Ecto neural progenitor cell (in vitro differentiated cells): ENCODE measurements at regions not wholly inside any gene's neighbourhood (a gene's known extent, or its start where the extent isn't known, plus 50 kb on each side); places are given as distances from the start of the nearest gene placed in this dataset.
"Not testable (repeated sequence)": the region's sequence is repeated elsewhere in the genome, so short reads cannot be mapped to it uniquely, and the experiment has no call there.

ENCODE experiments used
- DNase-seq: peaks from one replicate; pipeline ENCODE4 v3.0.0-alpha.2; 2018; ENCODE audit warnings: low spot score

DNA sequence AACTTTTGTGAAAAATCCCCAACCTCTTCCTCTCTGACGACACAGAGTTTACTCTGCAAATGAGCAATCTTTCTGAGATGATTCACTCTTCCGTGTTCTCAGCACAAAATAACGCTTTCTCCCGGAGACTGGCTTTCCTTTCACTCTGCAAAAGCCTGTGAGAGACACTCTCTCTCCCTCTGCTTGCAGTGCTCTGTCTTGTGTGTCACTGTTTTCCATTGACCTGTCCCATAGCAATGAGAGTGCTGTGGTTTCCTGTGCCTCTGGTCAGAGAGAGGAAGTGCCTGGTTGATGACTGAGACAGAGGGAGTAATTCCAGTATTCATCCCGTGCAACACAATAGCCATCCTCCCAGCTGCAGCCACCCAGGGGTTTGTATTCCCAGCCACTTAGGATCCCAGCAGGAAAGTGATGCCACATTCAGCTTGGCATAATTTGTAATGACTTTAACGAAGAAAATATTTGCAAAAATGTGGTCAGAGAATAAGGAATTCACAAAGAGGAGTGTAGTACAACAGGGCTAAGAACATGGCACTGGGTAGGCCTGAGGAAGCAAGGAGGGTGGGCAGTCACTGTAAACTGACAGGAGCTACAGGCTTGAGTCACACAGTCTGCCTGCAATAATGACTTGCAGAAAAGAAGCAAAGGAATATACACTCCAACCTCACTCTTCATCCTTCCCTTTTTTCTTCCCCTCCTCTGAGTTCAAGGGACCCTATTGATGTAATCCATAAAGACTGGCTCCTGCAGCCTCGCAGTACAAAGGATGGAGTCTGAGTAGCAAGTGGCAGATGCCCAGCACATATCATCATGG is 463.5 kb upstream of the RGMB start:
- DNase-seq = no peak

DNA sequence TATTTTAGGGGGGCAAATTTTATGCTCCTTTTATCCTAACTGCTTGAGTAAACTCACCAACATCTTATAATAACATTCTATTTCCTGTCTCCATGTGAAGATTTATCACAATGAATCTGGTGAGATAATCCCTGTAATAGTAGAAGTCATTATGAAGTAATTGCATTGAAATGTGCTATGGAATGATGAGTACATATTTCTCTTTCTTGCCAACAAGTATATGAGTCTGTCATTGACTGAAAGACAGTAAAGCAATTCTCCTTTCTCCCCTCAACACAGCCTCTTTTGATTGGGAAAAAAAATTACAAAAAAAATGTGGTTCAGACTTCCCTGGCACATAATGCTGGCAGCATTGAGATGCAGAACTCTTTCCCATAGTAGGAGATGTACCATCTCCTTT is 459.2 kb upstream of the RGMB start:
- no peak for DNase-seq

DNA sequence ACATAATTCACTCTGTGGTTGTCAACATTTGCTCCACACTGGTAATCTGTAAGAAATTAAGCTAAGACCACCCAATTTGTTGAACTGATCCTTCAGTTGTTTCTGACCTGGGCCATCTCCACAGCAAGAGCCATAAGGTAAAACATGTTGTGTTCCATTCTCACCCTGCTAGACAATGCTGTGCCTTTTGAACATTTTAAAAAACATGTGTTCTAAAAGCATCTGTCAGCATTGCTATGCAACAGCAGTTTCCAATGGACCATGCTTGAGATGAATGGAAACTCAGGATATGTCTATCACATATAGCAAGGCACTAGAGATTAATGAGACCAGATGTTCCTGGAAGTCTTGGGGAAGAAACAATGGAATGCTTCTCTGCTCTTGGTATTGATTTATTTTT is 455.1 kb upstream of the RGMB start:
- no peak for DNase-seq

- DNase-seq = no peak
Observed at GRCh38 chr5:98319299-98320011, 454.0 kb upstream of the RGMB start.

DNA sequence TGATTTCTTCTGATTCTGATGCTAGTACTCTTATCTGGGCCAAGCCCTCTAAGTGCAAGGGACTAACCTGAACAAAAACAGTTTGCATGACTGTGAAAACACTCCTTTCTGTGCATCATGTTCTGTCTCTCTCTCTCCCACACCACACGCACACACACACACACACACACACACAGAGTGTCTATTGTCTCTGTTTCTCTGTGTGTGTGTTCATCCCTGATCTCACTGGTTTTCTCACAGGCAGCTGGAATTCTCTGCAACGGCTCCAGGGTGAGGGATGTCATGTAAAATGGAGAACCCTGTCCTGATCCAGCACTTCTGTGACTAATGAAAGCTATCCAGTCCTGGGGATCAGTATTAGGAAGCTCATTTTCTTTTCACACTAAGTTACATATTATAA is 453.1 kb upstream of the RGMB start:
- DNase-seq = no peak

GRCh38 chr5:98321361-98321760 is 452.1 kb upstream of the RGMB start:
- DNase-seq = no peak

DNA sequence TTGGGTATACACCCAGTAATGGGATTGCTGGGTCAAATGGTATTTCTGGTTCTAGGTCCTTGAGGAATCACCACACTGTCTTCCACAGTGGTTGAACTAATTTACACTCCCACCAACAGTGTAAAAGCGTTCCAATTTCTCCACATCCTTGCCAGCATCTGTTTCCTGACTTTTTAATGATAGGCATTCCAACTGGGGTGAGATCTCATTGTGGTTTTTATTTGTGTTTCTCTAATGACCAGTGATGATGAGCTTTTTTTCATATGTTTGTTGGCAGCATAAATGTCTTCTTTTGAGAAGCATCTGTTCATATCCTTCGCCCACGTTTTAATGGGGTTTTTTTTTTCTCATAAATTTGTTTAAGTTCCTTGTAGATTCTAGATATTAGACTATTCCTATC is 448.3 kb upstream of the RGMB start:
- not testable (repeated sequence) for DNase-seq

- no peak for DNase-seq
Observed at GRCh38 chr5:98328015-98328414, 445.4 kb upstream of the RGMB start.

DNA sequence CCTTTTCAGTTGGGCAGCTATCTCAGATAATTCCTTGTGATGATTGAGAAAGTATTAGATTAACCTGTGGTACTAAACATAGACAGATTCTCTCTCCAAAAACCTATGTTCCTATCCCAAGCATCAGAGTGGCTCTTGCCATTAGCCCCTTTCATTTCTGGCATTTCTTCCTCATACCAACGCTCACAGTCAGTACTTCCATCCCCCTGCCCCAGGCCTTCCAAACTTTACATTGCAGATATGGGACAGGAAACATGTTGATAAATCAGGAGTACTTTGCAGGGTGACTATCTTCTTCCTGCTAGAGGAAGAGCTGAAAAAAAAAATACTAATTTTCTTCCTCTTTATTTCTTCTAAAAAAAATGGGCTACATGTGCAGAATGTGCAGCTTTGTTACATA is 442.6 kb upstream of the RGMB start:
- DNase-seq = no peak

DNA sequence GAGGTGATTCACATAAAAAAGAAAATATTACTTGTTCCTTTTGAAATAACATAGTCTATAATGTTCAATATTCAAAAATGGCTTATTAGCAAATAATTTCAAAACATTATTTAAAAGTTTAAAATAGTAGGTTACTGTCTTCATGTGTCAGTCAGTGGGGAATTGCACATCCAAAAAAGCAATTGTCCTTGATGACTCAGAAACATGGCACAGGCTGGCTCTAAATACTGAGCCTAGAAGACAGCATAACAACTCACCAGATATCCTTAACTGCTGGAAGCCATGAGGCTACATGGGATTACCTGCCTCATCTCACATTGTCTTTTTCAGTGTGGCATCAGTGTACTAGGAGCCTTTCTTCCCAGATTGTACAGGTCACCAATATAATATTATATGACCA is 439.5 kb upstream of the RGMB start:
- DNase-seq = no peak

DNA sequence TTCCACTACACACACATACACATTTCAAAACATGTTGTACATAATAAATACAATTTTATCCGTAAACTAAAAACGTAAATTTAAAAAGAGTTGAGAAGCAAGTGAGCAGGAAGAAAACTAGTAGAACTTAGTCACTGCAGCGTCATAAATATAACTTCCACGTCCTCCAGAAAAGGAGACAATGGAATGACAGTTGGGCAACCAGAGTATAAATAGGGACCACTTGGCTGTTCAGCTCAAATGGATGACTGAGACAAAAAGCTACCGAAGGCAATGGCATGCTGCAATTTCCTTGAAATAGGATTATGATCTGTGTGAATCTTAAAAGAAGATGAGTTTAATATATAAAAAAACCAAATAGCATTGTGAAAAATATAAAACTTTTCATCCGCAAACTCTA is 438.5 kb upstream of the RGMB start:
- no peak for DNase-seq

DNA sequence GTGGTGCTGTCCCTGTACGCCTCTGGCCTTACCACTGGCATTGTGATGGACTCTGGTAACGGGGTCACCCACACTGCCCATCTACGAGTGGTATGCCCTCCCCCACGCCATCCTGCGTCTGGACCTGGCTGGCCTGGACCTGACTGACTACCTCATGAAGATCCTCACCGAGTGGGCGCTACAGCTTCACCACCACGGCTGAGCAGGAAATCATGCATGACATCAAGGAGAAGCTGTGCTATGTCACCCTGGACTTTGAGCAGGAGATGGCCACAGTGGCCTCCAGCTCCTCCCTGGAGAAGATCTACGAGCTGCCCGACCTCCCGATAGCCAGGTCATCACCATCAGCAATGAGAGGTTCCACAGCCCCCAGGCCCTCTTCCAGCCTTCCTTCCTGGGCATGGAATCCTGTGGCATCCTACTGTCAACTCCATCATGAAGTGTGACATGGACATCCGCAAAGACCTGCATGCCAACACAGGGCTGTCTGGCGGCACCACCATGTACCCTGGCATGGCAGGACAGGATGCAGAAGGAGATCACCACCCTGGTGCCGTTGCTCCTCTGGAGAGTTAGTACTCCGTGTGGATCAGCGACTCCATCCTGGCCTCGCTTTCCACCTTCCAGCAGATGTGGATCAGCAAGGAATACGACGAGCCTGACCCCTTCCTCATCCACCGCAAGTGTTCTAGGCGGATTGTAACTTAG is 434.2 kb upstream of the RGMB start:
- DNase-seq = no peak

DNA sequence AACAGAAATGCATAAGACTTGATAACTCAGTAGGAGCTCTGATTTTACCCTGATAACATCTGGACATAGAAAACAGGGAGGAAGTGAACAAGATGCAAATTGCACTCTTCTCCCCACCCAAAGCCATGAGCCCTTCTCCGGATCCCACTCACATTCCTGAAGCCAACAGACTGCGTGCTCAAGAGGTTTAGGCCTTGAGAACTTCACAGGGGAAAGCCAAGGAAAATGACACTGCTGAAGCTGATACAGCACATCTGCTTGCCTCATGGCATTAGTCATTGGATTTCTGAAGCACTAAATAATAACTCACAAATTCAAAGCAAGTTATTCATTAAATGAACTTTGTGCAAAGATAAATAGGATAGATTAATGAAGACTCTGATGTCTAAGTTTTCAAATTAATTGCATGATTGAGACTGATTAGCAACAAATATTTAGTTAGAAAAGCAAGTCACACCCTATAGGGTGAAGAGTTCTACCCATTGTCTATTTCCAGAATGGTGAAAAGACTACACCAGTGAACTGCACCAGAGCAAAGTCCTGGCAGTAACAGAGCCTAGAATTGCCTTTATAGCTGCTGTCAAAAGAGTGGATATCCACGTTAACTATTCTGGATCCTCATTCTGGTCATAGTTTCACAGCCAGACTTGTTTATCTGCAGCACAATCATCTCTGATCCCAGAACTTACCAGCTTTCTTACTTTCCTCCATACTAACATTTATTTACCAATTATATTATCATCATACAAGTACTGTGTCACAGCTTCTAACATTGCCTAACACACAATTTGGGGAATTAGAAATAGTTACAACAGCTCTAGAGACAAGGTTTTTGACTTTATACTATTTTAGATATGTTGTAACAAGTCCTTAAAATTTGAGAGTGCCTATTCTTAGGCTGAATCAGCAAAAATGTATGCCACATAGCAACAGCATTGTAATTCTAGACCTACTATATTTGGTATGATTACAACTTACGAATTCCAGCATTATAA is 432.1 kb upstream of the RGMB start:
- DNase-seq = no peak

- not testable (repeated sequence) for DNase-seq
Observed at GRCh38 chr5:98342958-98343660, 430.4 kb upstream of the RGMB start.

DNA sequence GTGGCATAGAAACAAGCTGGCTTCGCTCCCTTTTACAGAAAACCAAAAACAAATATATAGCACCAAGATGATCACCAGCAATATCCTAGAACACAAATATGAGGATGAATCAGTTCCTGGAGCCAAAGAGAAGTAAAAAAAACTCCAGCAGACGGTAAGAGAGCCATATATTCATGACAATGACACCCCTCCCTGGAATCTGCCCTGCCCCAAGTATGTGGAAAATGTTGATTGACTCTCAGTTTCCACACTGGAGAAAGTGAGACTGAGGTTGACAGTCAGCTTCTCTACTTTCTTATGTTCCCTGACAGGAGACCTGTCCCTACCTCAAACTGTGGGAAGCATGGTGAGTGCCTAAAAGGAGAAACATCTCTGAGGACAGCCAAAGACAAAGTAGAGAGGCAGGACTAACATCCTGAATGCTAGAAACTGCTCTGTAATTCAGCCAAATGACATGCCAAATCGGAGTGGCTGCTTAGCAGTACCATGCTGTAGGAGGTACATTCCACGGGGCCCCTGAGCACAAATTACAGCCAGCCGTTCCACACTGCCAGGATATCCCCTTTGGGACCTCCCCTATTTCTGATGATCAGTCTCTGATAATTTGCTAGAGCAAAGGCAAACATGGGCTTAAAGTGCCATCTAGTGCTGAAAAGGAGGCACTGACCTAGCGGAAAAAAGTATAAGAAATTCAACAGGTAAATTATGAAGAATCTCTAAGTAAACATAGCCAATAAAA is 424.0 kb upstream of the RGMB start:
- DNase-seq = no peak

- no peak for DNase-seq
Observed at GRCh38 chr5:98349990-98350365, 423.5 kb upstream of the RGMB start.

- no peak for DNase-seq
Observed at GRCh38 chr5:98354922-98355321, 418.5 kb upstream of the RGMB start.

GRCh38 chr5:98360548-98360947 is 412.9 kb upstream of the RGMB start:
- DNase-seq = no peak

DNA sequence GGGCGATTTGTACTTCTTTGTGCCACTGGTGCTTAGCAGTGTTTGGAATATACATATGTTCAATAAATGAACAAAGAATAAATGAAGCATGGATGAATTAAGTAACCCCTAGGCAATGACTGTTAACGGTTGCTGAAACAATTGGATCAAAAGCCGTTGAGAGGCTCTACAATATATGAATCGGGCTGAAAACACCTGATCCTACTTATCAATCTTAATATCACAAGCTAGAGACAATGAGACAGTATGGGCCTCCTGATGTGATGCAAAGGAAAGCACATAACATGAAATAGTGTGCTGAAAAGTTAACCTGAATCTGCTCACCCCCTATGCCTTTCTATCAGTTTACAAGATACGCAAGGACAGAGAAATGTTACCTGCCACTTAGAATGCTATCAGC is 410.3 kb upstream of the RGMB start:
- no peak for DNase-seq

GRCh38 chr5:98364549-98364948 is 408.9 kb upstream of the RGMB start:
- DNase-seq = no peak

- no peak for DNase-seq
Observed at GRCh38 chr5:98365126-98365525, 408.3 kb upstream of the RGMB start.
